DMS114 treated with DMSO at 0.1 percent for 48 hours (cell line): ENCODE measurements at regions not wholly inside any gene's neighbourhood (a gene's known extent, or its start where the extent isn't known, plus 50 kb on each side); places are given as distances from the start of the nearest gene placed in this dataset.

Experiments used
- DNase-seq: peaks from one replicate; lab custom pipeline; 2025; ENCODE audit not compliant: unreplicated experiment; lab: John Stamatoyannopoulos, UW

- DNase-seq, result no peak
Observed at GRCh38 chr9:75609401-75609800, 281.1 kb upstream of the PCSK5 start.

DNA sequence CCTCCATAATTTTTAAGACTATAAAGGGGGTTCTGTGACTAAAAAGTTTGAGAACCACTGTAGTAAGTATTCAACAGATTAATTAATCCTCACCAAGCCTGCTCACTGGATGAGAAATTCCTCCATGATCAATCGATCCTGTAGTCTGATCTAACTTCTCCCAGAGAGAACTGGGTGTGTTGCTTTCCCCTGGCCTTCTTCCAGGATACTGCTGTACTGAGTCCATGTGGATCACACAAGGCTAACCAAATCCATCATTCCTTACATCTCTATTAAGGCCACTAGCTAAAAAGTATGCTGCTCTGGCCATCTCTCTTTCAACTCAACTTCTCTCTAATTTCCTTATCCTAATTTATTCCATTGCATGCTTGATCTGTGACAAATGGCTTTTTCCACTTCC is 280.2 kb upstream of the PCSK5 start:
- no peak for DNase-seq

- DNase-seq, result no peak
Observed at GRCh38 chr9:75612205-75612604, 278.3 kb upstream of the PCSK5 start.

DNA sequence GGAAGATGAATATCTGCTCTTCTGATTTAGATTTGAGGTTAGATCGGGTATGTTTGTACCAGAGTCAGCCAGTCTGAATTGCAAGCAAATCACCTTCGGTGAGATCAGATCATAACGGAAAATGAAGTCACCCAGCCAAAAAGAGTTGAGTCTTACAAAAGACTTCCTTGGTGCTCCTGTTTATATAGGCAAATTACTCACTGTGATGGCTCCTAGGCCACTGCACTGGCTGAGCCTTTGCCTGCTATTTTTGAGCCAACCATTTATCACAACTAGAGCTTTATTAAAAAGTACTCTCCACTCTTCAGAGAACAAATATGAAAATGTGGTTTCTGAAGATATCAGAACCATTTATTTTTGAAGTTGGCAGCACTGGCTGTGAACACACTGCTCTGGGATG is 277.7 kb upstream of the PCSK5 start:
- no peak for DNase-seq

DNA sequence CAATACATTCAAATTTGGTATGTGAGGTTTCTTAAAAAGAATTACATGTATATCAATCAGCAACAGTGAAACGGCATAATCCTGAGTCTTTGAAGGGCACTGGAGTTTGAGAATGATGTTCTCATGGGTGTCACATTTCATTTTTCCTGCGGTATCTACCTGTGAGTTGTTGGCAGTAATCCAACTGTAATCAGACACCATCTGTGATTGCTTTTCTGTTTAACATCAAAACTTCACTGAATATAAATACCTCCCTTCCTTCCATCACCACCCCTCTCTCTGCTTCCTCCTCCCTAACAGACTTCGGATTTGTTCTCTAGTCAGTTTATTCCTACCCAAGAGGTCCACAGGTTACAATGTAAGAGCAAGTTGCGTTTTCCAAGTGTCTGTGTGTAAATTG is 275.2 kb upstream of the PCSK5 start:
- no peak for DNase-seq

DNA sequence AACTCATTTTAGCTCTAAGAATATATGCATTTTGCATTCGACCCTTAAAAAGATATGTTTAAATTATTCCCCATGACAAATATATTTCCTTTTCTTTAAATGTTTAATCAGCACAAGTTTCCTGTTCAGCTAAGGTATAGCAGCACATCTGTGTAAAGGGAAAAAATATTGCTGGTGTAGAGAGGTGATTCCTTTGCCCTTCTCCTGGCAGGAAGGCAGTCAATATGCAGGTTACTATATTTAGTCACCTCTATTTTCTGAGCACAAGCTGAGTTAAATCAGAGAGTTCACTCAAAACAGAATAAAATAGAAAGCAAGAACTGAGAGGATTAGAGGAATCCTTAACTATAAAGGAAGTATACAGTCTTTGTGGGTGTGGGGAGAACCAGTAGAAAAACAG is 274.4 kb upstream of the PCSK5 start:
- no peak for DNase-seq

DNA sequence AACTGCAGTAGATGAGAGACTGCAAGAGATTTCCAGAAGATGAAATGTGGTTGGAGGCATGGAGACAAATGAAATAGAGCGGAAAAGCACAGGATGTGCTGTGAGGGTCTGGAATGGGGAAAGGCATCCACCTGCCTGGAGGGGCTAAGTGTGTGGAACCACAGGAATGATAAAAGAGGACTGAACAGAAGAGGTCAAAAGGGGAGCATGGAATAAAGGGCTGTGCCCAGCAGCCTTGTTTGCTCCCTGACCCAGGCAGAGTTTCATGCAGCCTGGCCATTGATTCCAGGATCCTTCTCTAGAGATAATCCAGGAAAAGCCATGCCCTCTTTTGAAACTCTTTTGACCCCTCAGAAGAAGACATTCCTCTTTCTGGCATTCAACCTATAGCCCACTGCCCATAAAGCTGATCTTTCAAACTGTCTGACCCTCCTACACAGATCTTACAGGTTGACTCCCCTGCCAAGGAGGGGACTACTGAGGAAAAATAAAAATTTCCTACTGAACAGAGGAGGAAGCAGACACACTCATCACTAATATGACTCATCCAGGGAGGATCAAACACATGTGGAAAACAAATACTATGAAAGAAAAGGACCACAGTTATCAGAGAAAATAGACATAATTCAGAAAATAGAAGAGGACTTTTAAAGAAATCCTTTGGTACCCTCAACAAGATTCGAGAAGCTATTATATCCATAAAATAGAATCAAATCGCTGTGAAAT is 273.5 kb upstream of the PCSK5 start:
- DNase-seq, result no peak

GRCh38 chr9:75623462-75623861 is 267.0 kb upstream of the PCSK5 start:
- no peak for DNase-seq

- DNase-seq, result no peak
Observed at GRCh38 chr9:75624998-75625397, 265.5 kb upstream of the PCSK5 start.

GRCh38 chr9:75626860-75627259 is 263.6 kb upstream of the PCSK5 start:
- no peak for DNase-seq

DNA sequence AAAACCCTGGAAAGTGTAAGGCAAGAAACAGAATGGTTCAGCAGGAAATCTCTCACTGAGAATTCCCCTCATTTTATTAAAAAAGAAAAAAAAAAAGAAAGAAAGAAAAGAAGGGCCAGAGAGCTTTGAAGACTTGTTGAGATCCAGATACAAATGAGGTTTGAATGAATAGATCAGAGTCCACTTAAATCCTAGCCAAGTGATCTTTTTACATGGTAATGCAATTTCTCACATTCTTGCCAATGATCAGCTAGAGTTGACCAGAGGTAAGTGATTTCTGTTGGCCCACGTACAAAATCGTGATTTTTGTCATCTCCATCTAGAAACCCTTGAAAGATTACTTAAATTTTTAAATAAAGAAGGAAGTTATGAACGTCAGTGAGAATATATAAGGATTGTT is 261.5 kb upstream of the PCSK5 start:
- no peak for DNase-seq

GRCh38 chr9:75633451-75634057 is 256.9 kb upstream of the PCSK5 start:
- no peak for DNase-seq

GRCh38 chr9:75636427-75637045 is 253.9 kb upstream of the PCSK5 start:
- no peak for DNase-seq

- DNase-seq, result no peak
Observed at GRCh38 chr9:75639971-75640610, 250.4 kb upstream of the PCSK5 start.

DNA sequence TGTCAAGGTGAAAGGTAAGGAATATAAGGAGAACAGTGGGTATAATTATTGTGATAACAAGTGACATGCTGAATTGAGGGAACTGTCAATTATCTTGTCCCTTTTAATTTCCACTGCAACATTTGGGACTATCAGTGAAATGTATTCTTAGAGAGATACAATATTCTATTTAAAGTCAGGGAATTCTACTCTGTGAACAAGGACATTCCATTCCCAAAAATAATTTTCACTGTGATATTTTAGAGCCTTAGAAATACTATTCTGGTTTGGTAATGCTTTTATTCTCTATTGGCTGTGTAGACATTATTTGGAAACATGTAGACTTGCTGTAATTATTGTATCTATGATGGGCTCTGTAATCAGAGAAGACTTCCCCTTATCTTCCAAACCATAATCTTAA is 248.0 kb upstream of the PCSK5 start:
- no peak for DNase-seq

DNA sequence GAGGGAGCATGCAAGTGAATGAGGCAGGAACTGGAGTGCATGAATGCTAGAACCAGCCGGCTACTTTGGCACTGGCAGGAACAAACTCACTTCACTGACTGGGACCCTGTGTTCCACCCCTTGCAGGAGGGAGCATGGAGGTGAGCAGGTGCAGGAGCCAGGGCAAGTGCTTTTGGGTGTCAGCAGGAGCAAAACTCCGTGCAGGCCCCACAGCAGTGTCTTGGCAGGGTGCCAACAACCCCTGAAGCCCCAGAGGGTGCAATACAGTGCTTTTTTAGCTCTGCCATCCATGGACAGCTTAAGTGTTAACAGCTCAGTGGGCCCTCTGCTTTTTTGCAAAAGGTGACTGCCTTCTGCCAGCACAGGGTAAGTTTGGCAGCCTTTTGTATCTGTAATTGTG is 245.8 kb upstream of the PCSK5 start:
- DNase-seq, result no peak

GRCh38 chr9:75648034-75648433 is 242.4 kb upstream of the PCSK5 start:
- no peak for DNase-seq

GRCh38 chr9:75649060-75649459 is 241.4 kb upstream of the PCSK5 start:
- DNase-seq, result no peak

DNA sequence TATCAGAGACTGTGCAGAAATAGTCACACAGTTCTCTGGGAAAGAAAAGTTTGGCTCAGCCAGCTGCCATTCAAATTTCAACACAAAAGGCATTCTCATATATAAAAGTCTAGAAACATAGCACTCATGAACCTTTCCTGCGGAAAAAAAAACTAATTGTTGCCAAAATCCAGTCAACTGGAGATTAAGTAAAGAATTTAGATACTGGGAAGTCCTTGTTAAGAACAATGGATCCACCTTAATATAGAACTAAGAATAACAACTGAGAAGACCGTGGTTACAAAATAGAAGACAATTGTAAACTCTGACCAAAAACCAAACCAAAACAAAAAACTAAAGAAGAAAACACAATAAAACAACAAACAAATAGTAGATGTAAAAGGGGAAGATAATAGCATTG is 238.8 kb upstream of the PCSK5 start:
- DNase-seq, result no peak

- no peak for DNase-seq
Observed at GRCh38 chr9:75653335-75653734, 237.1 kb upstream of the PCSK5 start.

GRCh38 chr9:75653750-75654149 is 236.7 kb upstream of the PCSK5 start:
- no peak for DNase-seq

GRCh38 chr9:75657015-75657414 is 233.5 kb upstream of the PCSK5 start:
- no peak for DNase-seq
